ENCODE measurements at regions not wholly inside any gene's neighbourhood (a gene's known extent, or its start where the extent isn't known, plus 50 kb on each side); places are given as distances from the start of the nearest gene placed in this dataset.

- H3K27ac ChIP-seq = no peak overlapping the region
- no peaks in the 10 kb centered on the region for H3K36me3 ChIP-seq (ENCODE audit: low read depth, missing control alignments)
- H3K4me3 ChIP-seq = no peak overlapping the region
- H3K9me3 ChIP-seq = no peaks in the 10 kb centered on the region
- intact Hi-C loops (cut with DNase I; ENCODE audit: low total_unique reads) = no loop called here
- H3K4me1 ChIP-seq = no peaks in the 10 kb centered on the region
- TF ChIP-seq POLR2A (IDR thresholded peaks at IDR 0.05) (no peak), CTCF (IDR thresholded peaks at IDR 0.05) (no peak)
- no peaks in the 10 kb centered on the region for H3K27me3 ChIP-seq
- WGBS, 2 donors = 17 to 42% methylated on average over 1 of the region's 1 CpG
- DNase-seq = no peak
Observed at GRCh38 chr3:87920549-87920948, 138.3 kb downstream of the CGGBP1 start.

GRCh38 chr3:87901141-87901540 lies 157.7 kb downstream of the CGGBP1 start:
- no peaks in the 10 kb centered on the region for H3K27me3 ChIP-seq

GRCh38 chr3:87900061-87900460 lies 158.7 kb downstream of the CGGBP1 start:
- intact Hi-C loops (cut with DNase I; ENCODE audit: low total_unique reads) = no loop called here
- H3K9me3 ChIP-seq = no peaks in the 10 kb centered on the region
- H3K4me3 ChIP-seq = no peak overlapping the region
- H3K27me3 ChIP-seq = no peaks in the 10 kb centered on the region
- H3K36me3 ChIP-seq (ENCODE audit: low read depth, missing control alignments) = no peaks in the 10 kb centered on the region
- H3K27ac ChIP-seq = no peak overlapping the region
- TF ChIP-seq CTCF (IDR thresholded peaks at IDR 0.05) (no peak), POLR2A (IDR thresholded peaks at IDR 0.05) (no peak)
- no peaks in the 10 kb centered on the region for H3K4me1 ChIP-seq
- DNase-seq = no peak
- 19 to 34% methylated on average over 1 of the region's 1 CpG for WGBS, 2 donors

More at GRCh38 chr3:87901141-87901540, 157.7 kb downstream of the CGGBP1 start:
- 68 to 80% methylated on average over 1 of the region's 1 CpG for WGBS, 2 donors
- TF ChIP-seq POLR2A (IDR thresholded peaks at IDR 0.05) (no peak), CTCF (IDR thresholded peaks at IDR 0.05) (no peak)
- H3K9me3 ChIP-seq = no peaks in the 10 kb centered on the region
- H3K27ac ChIP-seq = no peak overlapping the region
- H3K4me3 ChIP-seq = no peak overlapping the region
- intact Hi-C loops (cut with DNase I; ENCODE audit: low total_unique reads) = no loop called here
- H3K4me1 ChIP-seq = no peaks in the 10 kb centered on the region
- H3K36me3 ChIP-seq (ENCODE audit: low read depth, missing control alignments) = no peaks in the 10 kb centered on the region
- no peak for DNase-seq

- H3K27ac ChIP-seq = no peak overlapping the region
- intact Hi-C loops (cut with DNase I; ENCODE audit: low total_unique reads) = no loop called here
- 90 to 96% methylated on average over 1 of the region's 1 CpG for WGBS, 2 donors
- no peaks in the 10 kb centered on the region for H3K4me1 ChIP-seq
- H3K9me3 ChIP-seq = no peaks in the 10 kb centered on the region
- H3K4me3 ChIP-seq = no peak overlapping the region
- TF ChIP-seq CTCF (IDR thresholded peaks at IDR 0.05) (no peak), POLR2A (IDR thresholded peaks at IDR 0.05) (no peak)
- H3K27me3 ChIP-seq = no peaks in the 10 kb centered on the region
- no peak for DNase-seq
- H3K36me3 ChIP-seq (ENCODE audit: low read depth, missing control alignments) = no peaks in the 10 kb centered on the region
Observed at GRCh38 chr3:87898971-87899370, 159.8 kb downstream of the CGGBP1 start.

- no peaks in the 10 kb centered on the region for H3K9me3 ChIP-seq
- H3K4me3 ChIP-seq = no peak overlapping the region
- H3K36me3 ChIP-seq (ENCODE audit: low read depth, missing control alignments) = no peaks in the 10 kb centered on the region
- no peak for DNase-seq
- intact Hi-C loops (cut with DNase I; ENCODE audit: low total_unique reads) = no loop called here
- 100% methylated on average over 1 of the region's 1 CpG for WGBS, 2 donors
- no peaks in the 10 kb centered on the region for H3K4me1 ChIP-seq
- H3K27me3 ChIP-seq = no peaks in the 10 kb centered on the region
- no peak overlapping the region for H3K27ac ChIP-seq
- TF ChIP-seq POLR2A (IDR thresholded peaks at IDR 0.05) = no peak
- no peak for TF ChIP-seq CTCF (IDR thresholded peaks at IDR 0.05)
Observed at GRCh38 chr3:87895983-87896382, 162.8 kb downstream of the CGGBP1 start.
